GM19328 (cell line): ENCODE measurements at regions not wholly inside any gene's neighbourhood (a gene's known extent, or its start where the extent isn't known, plus 50 kb on each side); places are given as distances from the start of the nearest gene placed in this dataset.

Experiments used
- ATAC-seq: cut with Tn5 transposase; IDR thresholded peaks from one replicate; pipeline ENCODE4 v1.9.1; 2021; ENCODE audit warnings: mild to moderate bottlenecking, moderate library complexity; ENCODE audit not compliant: unreplicated experiment

DNA sequence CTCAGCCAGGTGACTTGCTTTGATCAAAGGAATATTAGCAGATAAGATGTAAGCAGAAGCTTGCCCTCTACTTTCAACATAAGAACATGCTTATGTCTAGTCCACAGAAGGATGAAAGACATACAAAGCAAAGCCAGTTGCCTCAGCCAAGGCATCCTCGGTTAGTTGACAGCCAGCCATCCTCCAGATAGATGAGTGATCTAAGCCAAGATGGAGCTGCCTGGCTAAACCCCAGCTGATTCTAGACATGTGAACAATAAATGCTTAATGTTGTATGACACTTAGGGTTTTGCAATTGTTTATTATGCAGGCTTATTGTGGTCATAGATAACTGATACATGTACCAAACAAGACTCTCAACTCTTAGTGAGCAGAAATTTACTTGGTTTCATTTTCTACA is 157.6 kb upstream of the TMTC2 start:
- ATAC-seq = no peak

GRCh38 chr12:82529954-82530353 is 156.8 kb upstream of the TMTC2 start:
- no peak for ATAC-seq

DNA sequence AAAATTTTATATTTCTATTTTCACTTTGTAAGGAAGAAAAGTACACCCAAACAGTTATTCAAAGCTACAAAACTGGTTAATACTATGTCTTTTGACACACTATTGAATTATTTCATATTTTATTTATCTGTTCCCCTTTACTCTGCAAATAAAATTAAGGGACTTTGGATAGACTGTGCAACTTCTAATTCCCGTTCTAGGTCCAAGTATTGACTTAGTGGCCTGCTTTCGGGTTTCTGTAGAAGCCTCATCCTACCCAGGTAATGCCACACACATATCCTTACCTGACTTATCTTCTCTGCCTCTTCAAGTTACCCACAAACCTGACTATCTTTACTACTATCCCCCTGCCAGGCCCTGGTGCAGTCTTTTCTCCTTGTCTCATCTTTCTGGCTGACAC is 156.3 kb upstream of the TMTC2 start:
- ATAC-seq = no peak

GRCh38 chr12:82533341-82533740 is 153.4 kb upstream of the TMTC2 start:
- ATAC-seq = no peak

GRCh38 chr12:82537436-82537835 is 149.3 kb upstream of the TMTC2 start:
- no peak for ATAC-seq

DNA sequence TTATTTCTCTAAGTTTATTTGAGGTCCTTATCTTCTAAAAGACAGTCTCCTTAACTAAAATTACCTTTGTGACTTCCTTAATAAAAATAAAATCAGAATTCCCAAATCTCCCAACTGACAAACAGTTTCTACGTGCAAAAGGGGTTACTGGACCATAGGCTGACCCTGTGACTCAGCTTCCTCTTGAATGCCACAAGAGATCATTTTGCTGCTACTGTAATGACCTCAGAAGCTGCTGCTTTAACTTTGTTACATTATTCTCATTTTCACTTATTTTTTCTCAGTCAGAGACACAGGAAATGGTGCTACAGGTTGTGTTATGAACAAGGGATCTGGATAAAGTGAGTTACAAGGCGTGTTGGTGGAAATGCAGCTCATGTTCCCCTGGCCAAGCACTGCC is 132.2 kb upstream of the TMTC2 start:
- ATAC-seq = no peak

GRCh38 chr12:82555699-82556098 is 131.0 kb upstream of the TMTC2 start:
- no peak for ATAC-seq

- ATAC-seq = no peak
These were observed 120.7 kb upstream of the TMTC2 start for GRCh38 chr12:82565966-82566365.

DNA sequence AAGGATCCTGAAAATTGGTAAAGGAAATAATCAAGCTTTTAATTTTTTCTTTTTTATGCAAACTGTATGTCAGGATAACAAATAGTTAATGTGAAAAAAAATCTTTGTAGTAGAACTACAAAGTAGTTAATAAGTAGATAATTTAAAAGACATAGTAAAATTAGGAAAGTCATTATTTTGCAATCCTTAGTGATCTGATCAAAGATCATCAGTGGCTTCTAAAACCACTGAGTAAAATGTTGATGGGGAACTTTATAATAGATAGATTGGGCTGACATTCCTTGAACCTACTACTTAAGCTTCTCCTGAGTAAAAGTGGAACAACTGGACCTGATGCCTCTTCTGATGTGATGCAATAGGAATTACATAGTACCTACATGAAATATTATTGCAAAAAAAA is 119.0 kb upstream of the TMTC2 start:
- no peak for ATAC-seq

DNA sequence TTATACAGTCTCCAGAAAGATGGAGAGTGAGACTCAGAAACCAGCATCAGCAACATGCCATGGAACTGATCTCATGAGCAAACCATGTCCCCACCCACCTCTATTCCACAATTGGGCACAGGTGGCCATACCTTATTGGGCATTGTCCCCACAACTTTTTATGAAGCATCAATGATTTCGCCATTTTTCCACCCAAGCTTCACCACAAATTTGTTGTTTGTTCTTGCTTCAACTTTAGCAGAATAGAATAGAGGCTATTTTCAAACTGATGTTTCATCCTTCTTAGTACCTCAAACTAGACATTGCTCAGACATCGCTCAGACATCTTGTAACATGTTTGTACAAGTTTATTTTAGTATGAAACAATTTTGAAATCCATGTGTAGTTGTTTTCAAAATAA is 112.5 kb upstream of the TMTC2 start:
- ATAC-seq = no peak

DNA sequence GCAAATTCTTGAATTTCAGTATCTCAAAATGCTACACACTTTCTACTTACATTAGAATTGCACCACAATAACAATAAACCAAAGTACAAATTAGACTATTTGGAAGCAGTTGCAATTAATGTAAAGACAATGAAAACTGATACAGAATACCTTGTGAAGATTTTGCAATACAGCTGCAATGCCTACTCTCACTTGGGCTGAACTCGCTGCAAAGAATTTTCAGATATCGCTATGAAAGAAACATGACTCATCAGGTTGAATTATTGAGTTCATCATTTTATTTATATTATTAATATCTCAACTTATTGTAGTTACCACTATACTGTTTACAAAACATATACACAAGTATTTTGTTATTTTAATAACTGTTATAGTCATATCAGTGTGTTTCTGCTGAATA is 108.0 kb upstream of the TMTC2 start:
- ATAC-seq = no peak

- no peak for ATAC-seq
These were observed 103.0 kb upstream of the TMTC2 start for GRCh38 chr12:82583756-82584155.

DNA sequence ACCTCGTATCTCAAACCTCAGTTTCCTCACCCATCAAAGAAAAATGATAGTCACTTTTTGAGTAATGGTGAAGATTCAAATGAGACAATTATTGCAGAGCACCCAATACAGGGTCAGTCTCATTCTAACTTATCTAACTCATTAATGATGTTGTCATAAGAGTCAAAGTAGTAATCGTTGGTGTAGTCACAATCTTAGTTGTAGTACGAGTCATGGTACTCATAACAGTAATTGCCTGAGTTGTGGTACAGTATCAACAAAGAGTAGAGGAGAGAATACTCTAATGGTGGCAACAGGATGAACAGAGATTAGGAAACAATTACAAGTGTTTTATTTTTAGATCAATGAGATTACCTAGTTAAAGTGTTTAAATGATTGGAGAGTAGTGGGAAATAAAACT is 93.6 kb upstream of the TMTC2 start:
- no peak for ATAC-seq

DNA sequence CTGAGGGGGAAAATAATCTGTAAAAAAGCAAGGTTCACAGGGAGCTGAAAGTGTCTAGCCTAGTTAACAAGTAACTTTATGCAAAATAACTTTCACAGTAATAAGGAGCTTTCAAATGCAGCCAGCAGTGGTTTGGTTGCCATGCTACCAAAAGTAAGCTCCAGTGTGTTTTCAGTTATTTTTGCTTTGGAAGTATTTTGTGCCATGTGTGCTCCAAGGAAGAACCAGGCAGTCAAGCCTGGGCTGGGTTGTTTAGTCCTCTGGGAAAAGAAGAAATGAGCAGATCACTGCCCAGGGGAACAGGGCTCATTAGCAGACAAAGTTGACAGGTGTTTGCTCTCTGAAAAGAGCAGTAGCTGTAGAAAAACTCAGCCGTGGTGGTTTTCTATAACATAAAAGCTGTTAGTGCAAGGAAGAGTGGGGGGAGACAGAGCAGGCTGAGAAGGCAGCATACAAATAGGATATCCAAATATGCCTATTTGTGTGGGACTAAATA is 92.8 kb upstream of the TMTC2 start:
- peak; percentile 87 for ATAC-seq

DNA sequence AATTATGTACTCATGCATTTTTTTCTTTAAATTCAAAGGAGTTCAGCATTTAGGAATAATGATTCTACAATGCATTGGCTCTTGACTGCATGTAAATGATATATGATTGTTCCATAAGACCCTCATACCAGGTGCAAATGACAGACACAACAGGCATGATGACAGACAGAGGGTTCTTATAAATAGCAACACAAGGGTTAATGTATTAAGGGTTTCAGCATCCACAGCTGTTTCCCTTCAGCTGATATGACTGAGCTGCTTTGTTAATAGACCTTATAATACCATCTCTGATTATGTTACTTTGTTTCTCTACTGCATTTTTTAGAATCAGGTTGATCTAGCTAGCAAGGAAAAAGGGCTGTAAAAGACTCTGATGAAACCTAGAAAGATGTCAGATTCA is 90.8 kb upstream of the TMTC2 start:
- ATAC-seq = no peak

DNA sequence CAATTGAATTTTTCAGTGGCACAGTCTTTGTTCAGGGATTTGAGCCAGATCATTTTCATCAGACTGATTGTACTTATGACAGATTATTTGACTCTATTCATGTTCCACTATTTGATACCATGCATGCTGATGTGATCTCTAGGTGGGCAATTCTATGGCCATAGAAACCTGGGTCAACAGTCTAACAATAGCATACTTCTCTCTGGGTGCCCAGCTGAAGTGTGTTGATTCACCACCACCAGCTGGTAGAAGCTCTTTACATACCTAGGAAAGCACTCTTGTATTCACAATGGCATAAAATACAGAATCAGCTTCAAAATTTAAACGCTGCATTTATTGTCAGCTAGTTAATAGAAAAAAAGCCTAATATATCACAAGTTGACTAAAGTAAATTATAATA is 90.2 kb upstream of the TMTC2 start:
- ATAC-seq = no peak

GRCh38 chr12:82600379-82600778 is 86.3 kb upstream of the TMTC2 start:
- no peak for ATAC-seq

- ATAC-seq = peak; percentile 55
These were observed 83.1 kb upstream of the TMTC2 start for GRCh38 chr12:82603647-82604046.

GRCh38 chr12:82605115-82605514 is 81.6 kb upstream of the TMTC2 start:
- peak; percentile 43 for ATAC-seq

- no peak for ATAC-seq
These were observed 78.0 kb upstream of the TMTC2 start for GRCh38 chr12:82608706-82609105.

DNA sequence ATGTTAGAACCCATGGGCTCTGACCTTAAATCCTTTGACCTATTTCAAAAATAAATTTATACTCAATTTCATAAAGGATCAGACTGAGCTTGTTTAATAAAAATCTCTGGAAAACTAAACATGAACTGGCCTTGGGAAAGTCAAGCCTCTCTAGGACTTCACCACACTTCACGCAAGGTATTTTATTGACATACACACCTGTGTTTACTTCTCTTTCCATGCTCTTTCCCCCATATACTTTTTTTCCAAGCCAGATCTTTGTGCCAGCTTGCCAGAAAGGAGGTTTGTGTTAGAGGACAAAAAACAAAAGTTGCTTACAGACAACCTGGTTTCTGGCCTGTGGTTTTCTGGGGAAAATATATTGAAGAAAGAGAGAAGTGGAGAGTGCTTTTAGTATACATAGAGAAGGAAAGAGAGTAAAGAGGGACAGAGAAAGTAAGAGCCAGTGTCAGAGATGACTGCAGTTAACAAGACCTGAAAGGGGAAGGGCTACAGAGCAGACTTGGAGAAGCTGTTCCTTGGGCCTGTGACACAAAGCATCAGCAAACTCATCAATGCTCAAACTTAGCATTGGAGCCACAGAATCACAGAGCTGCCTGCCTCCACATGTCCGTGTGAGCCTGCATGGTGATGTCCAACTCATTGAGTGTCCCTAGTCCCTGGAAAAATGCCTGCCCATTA is 77.3 kb upstream of the TMTC2 start:
- no peak for ATAC-seq

DNA sequence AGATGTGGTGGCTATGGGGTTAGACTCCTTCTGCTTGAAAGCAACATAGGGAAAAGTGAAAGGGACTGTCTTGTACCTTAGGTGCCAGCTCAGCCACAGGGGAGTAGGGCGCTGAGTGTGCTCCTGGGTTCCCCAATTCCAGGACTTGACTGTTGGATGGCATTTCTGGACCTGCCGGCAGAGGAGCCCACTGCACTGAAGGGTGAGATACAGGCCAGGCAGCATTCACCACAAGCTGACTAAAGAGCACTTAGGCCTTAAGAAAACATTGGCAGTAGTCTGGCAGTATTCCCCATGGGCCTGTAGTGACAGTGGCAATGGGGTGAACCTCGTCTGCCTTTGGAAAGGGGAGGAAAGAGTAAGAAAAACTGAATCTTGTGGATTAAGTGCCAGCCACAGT is 67.1 kb upstream of the TMTC2 start:
- ATAC-seq = no peak

- no peak for ATAC-seq
These were observed 65.8 kb upstream of the TMTC2 start for GRCh38 chr12:82620917-82621316.
